H1 (cell line): ENCODE measurements at regions not wholly inside any gene's neighbourhood (a gene's known extent, or its start where the extent isn't known, plus 50 kb on each side); places are given as distances from the start of the nearest gene placed in this dataset.
A peak's percentile ranks its signal among the peaks of the same experiment; 100 is the strongest.

Experiments
- CTCF ChIA-PET: fragments of 300-600 bp; sonication (Branson Sonifier 250); formaldehyde crosslinking; loops from one replicate; lab custom pipeline; 2021; ENCODE audit not compliant: partially characterized antibody; lab: Charles Lee
- POLR2A ChIA-PET: fragments of 300-600 bp; sonication (Branson Sonifier 250); formaldehyde crosslinking; loops from one replicate; lab custom pipeline; 2021; ENCODE audit warnings: inconsistent platforms; ENCODE audit not compliant: partially characterized antibody; lab: Charles Lee
- DNase-seq, 2 experiments: peaks; one replicate each; pipeline versions ENCODE4 v3.0.0 to v3.0.0-alpha.2; 2010 to 2022; ENCODE audit warnings: low spot score in 2 of 2, low read depth in 1 of 2, mixed read lengths in 1 of 2
- FAIRE-seq: peaks from 2 replicates; lab custom pipeline; 2011; peaks lifted over from hg19 to GRCh38; lab: Jason Lieb, UNC
- H2AFZ ChIP-seq: 2 replicates; pipeline ENCODE4 v1.8.1; 2012; ENCODE audit warnings: low read length, inconsistent platforms
- H2AK5ac ChIP-seq: 2 replicates; pipeline ENCODE4 v1.6.1; 2013; ENCODE audit warnings: low read depth, low read length
- H2BK120ac ChIP-seq: replicated peaks from 2 replicates; pipeline ENCODE3; 2013; ENCODE audit warnings: low read depth, low read length, inconsistent platforms
- H2BK12ac ChIP-seq: 2 replicates; pipeline ENCODE4 v1.6.1; 2013; ENCODE audit warnings: low read depth, low read length
- H2BK15ac ChIP-seq: 2 replicates; pipeline ENCODE4 v1.6.1; 2013; ENCODE audit warnings: low read length
- H2BK20ac ChIP-seq: 2 replicates; pipeline ENCODE4 v1.6.1; 2013; ENCODE audit warnings: low read length
- H2BK5ac ChIP-seq: 2 replicates; pipeline ENCODE4 v1.6.1; 2013; ENCODE audit warnings: low read depth, low read length
- H3K14ac ChIP-seq: 2 replicates; pipeline ENCODE4 v1.6.1; 2013; ENCODE audit warnings: inconsistent platforms; ENCODE audit not compliant: insufficient read length
- H3K18ac ChIP-seq: 2 replicates; pipeline ENCODE4 v1.6.1; 2013; ENCODE audit warnings: low read length; ENCODE audit errors: extremely low read depth
- H3K23ac ChIP-seq: 2 replicates; pipeline ENCODE4 v1.6.1; 2013; ENCODE audit warnings: inconsistent platforms; ENCODE audit not compliant: insufficient read length
- H3K23me2 ChIP-seq: 2 replicates; pipeline ENCODE4 v1.6.1; 2013; ENCODE audit warnings: low read depth, low read length
- H3K27ac ChIP-seq: 2 replicates; pipeline ENCODE4 v1.6.1; 2011; ENCODE audit warnings: low read depth, low read length, inconsistent platforms
- H3K27me3 ChIP-seq, 4 experiments: replicated peaks in 1 of 4; 1 replicate in 1 of 4; 2 replicates in 3 of 4; pipeline versions ENCODE4 v1.6.1 to v1.8.1; 2011 to 2013; ENCODE audit warnings: low read length in 3 of 4, mild to moderate bottlenecking in 3 of 4, inconsistent platforms in 2 of 4, mixed read lengths in 2 of 4, moderate library complexity in 1 of 4; ENCODE audit not compliant: control insufficient read depth in 3 of 4, insufficient read depth in 3 of 4; ENCODE audit errors: extremely low read depth in 1 of 4
- H3K36me3 ChIP-seq, 4 experiments: 2 replicates each; pipeline versions ENCODE4 v1.6.1 to v1.8.1; 2011 to 2013; ENCODE audit warnings: mild to moderate bottlenecking in 4 of 4, low read length in 3 of 4, moderate library complexity in 2 of 4, control low read depth in 1 of 4, inconsistent platforms in 1 of 4; ENCODE audit not compliant: insufficient read depth in 4 of 4, control insufficient read depth in 2 of 4
- H3K4ac ChIP-seq: replicated peaks from 2 replicates; pipeline ENCODE3; 2013; ENCODE audit warnings: low read length, low read depth, mixed read lengths, inconsistent platforms; ENCODE audit not compliant: insufficient read length
- H3K4me1 ChIP-seq, 4 experiments: replicated peaks in 1 of 4; 1 replicate in 1 of 4; 2 replicates in 3 of 4; pipeline versions ENCODE4 v1.6.1 to v1.8.1; 2011 to 2013; ENCODE audit warnings: low read length in 3 of 4, inconsistent platforms in 2 of 4, mixed read lengths in 1 of 4; ENCODE audit not compliant: insufficient read depth in 4 of 4, control insufficient read depth in 3 of 4
- H3K4me2 ChIP-seq, 2 experiments: 2 replicates each; pipeline versions ENCODE4 v1.6.1 to v1.8.1; 2011 to 2013; ENCODE audit warnings: low read depth in 2 of 2, low read length in 2 of 2, control low read depth in 1 of 2, inconsistent platforms in 1 of 2, mild to moderate bottlenecking in 1 of 2; ENCODE audit not compliant: insufficient read depth in 1 of 2
- H3K4me3 ChIP-seq, 4 experiments: fragments of 200-600, 300-600 bp in 1 of 4; sonication (generic), shearing (Covaris generic), sonication (Bioruptor Twin) in 1 of 4; 2 replicates each; pipeline versions ENCODE4 v1.5.1 to v1.8.1; 2011 to 2016; ENCODE audit warnings: low read length in 4 of 4, low read depth in 3 of 4, control low read depth in 2 of 4, inconsistent platforms in 2 of 4, mild to moderate bottlenecking in 2 of 4, mixed read lengths in 1 of 4, moderate library complexity in 1 of 4; ENCODE audit not compliant: insufficient read depth in 2 of 4; ENCODE audit errors: extremely low read depth in 1 of 4
- H3K56ac ChIP-seq: replicated peaks from 2 replicates; pipeline ENCODE3; 2013; ENCODE audit warnings: low read depth, mild to moderate bottlenecking, mixed read lengths, low read length, inconsistent platforms; ENCODE audit not compliant: insufficient read length
- H3K79me1 ChIP-seq: 2 replicates; pipeline ENCODE4 v1.6.1; 2013; ENCODE audit warnings: low read depth, low read length, control low read depth
- H3K79me2 ChIP-seq, 2 experiments: 2 replicates each; pipeline versions ENCODE4 v1.6.1 to v1.8.1; 2012 to 2013; ENCODE audit warnings: low read length in 2 of 2, mild to moderate bottlenecking in 2 of 2, inconsistent platforms in 1 of 2; ENCODE audit not compliant: insufficient read depth in 2 of 2, control insufficient read depth in 1 of 2
- H3K9ac ChIP-seq, 4 experiments: replicated peaks in 1 of 4; 1 replicate in 1 of 4; 2 replicates in 3 of 4; pipeline versions ENCODE4 v1.6.1 to v1.8.1; 2011 to 2013; ENCODE audit warnings: low read depth in 3 of 4, low read length in 3 of 4, control low read depth in 2 of 4, mild to moderate bottlenecking in 2 of 4, moderate library complexity in 2 of 4, inconsistent platforms in 1 of 4; ENCODE audit errors: extremely low read depth in 1 of 4
- H3K9me3 ChIP-seq, 2 experiments: 2 replicates each; pipeline versions ENCODE4 v1.6.1 to v1.8.1; 2012 to 2013; ENCODE audit warnings: mild to moderate bottlenecking in 2 of 2, moderate library complexity in 2 of 2, control low read depth in 1 of 2, inconsistent platforms in 1 of 2, low read depth in 1 of 2, low read length in 1 of 2, mixed read lengths in 1 of 2; ENCODE audit not compliant: insufficient read depth in 2 of 2
- H4K20me1 ChIP-seq, 2 experiments: replicated peaks in 1 of 2; 2 replicates each; pipeline versions ENCODE3 to v1.8.1; 2011 to 2013; ENCODE audit warnings: inconsistent platforms in 2 of 2, low read length in 2 of 2, mild to moderate bottlenecking in 1 of 2; ENCODE audit not compliant: insufficient read depth in 2 of 2, control insufficient read depth in 1 of 2
- H4K5ac ChIP-seq: 2 replicates; pipeline ENCODE4 v1.6.1; 2013; ENCODE audit warnings: low read length, low read depth, mixed read lengths, inconsistent platforms; ENCODE audit not compliant: insufficient read length
- H4K8ac ChIP-seq: 2 replicates; pipeline ENCODE4 v1.8.0; 2013; ENCODE audit warnings: mild to moderate bottlenecking, moderate library complexity, low read length, inconsistent platforms; ENCODE audit not compliant: insufficient read depth; ENCODE audit errors: extremely low read depth
- H4K91ac ChIP-seq: replicated peaks from 2 replicates; pipeline ENCODE3; 2013; ENCODE audit warnings: low read length, mixed read lengths, inconsistent platforms; ENCODE audit not compliant: insufficient read length
- CBX8 ChIP-seq: fragments of 300-800, 300-1000 bp; sonication (generic); IDR thresholded peaks from 2 replicates; pipeline ENCODE4 v1.7.1; 2016; ENCODE audit warnings: low read depth, low read length, borderline replicate concordance
- CREB1 ChIP-seq: IDR thresholded peaks from 2 replicates; pipeline ENCODE4 v1.6.1; 2012; ENCODE audit warnings: inconsistent platforms
- E2F6 ChIP-seq: IDR thresholded peaks from 2 replicates; pipeline ENCODE4 v1.6.1; 2012; ENCODE audit warnings: inconsistent platforms
- EGR1 ChIP-seq: IDR thresholded peaks from 2 replicates; pipeline ENCODE4 v1.6.1; 2011; ENCODE audit warnings: low read depth, low read length, borderline replicate concordance
- EZH2 ChIP-seq: fragments of 200-600 bp; sonication (generic); IDR thresholded peaks from 2 replicates; pipeline ENCODE4 v1.7.1; 2012; ENCODE audit warnings: low read depth, mild to moderate bottlenecking, moderate library complexity, low read length, inconsistent platforms; ENCODE audit not compliant: severe bottlenecking
- FOSL1 ChIP-seq: IDR thresholded peaks from 2 replicates; pipeline ENCODE4 v1.6.1; 2011; ENCODE audit warnings: mild to moderate bottlenecking, low read depth, low read length, moderate library complexity; ENCODE audit not compliant: insufficient read depth
- HDAC6 ChIP-seq: IDR thresholded peaks from one replicate; pipeline ENCODE4 v1.7.1; 2012; ENCODE audit warnings: low read depth, mild to moderate bottlenecking, inconsistent platforms, low read length, moderate library complexity
- JUN ChIP-seq: IDR thresholded peaks from 2 replicates; pipeline ENCODE4 v1.6.1; 2011; ENCODE audit warnings: low read depth, mild to moderate bottlenecking, improper control_type of control experiment, low read length
- KDM4A ChIP-seq: IDR thresholded peaks from one replicate; pipeline ENCODE4 v1.7.1; 2012; ENCODE audit warnings: low read depth, mild to moderate bottlenecking, moderate library complexity, low read length, inconsistent platforms; ENCODE audit not compliant: severe bottlenecking
- KDM5A ChIP-seq: fragments of 200-600 bp; IDR thresholded peaks from 2 replicates; pipeline ENCODE4 v1.7.1; 2012; ENCODE audit warnings: mild to moderate bottlenecking, low read length, inconsistent platforms, mixed read lengths
- SIN3A ChIP-seq, 2 experiments: IDR thresholded peaks in 1 of 2; conservative IDR thresholded peaks in 1 of 2; 2 replicates each; pipeline ENCODE4 v1.6.1; 2011 to 2012; ENCODE audit warnings: low read length in 2 of 2, improper control_type of control experiment in 1 of 2, low read depth in 1 of 2, mild to moderate bottlenecking in 1 of 2
- SP1 ChIP-seq: IDR thresholded peaks from 2 replicates; pipeline ENCODE4 v1.6.1; 2011; ENCODE audit warnings: low read depth, low read length
- SP4 ChIP-seq: IDR thresholded peaks from 2 replicates; pipeline ENCODE4 v1.6.1; 2012; ENCODE audit warnings: low read length, inconsistent platforms
- SRF ChIP-seq: IDR thresholded peaks from 2 replicates; pipeline ENCODE4 v1.6.1; 2011; ENCODE audit warnings: mild to moderate bottlenecking, low read depth, low read length, moderate library complexity
- TCF12 ChIP-seq: IDR thresholded peaks from 2 replicates; pipeline ENCODE4 v1.6.1; 2011; ENCODE audit warnings: low read depth, mild to moderate bottlenecking, low read length
- YY1 ChIP-seq: IDR thresholded peaks from 2 replicates; pipeline ENCODE4 v1.6.1; 2011; ENCODE audit warnings: low read depth, mild to moderate bottlenecking, low read length
- WGBS, 2 experiments: shearing (Covaris generic) in 1 of 2; methylation state at CpG; one replicate each; pipeline versions ENCODE4 v1.1.6 to v1.1.7; 2013 to 2015; ENCODE audit warnings: low lambda C conversion rate in 2 of 2, mixed read lengths in 2 of 2, inconsistent platforms in 1 of 2, low coverage in 1 of 2, missing lambda C conversion rate in 1 of 2; ENCODE audit not compliant: insufficient replicate concordance in 2 of 2, insufficient coverage in 1 of 2, insufficient read length in 1 of 2; ENCODE audit errors: extremely low coverage in 1 of 2, missing lambda C conversion rate in 1 of 2; 5-methylcytosine and 5-hydroxymethylcytosine counted together

GRCh38 chr18:22827216-22827615, 105.9 kb upstream of the RBBP8 start:
- Histone ChIP-seq H2AFZ (no peak overlapping the region), H3K4ac (no peak overlapping the region), H3K4me2 (no peak overlapping the region), H4K8ac (no peak overlapping the region), H2AK5ac (no peak overlapping the region), H3K9me3 (no peaks in the 10 kb centered on the region), H3K79me1 (no peaks in the 10 kb centered on the region), H3K23ac (no peak overlapping the region), H3K27me3 (no peaks in the 10 kb centered on the region), H3K18ac (no peak overlapping the region), H4K91ac (no peak overlapping the region), H2BK120ac (no peak overlapping the region), H3K23me2 (no peaks in the 10 kb centered on the region), H3K4me1 (peaks cover 0 to 5% (median 0%) of the 10 kb centered on the region in 4 experiments; a peak in 1 of 7 replicates), H3K36me3 (no peaks in the 10 kb centered on the region), H3K4me3 (no peak overlapping the region), H3K27ac (no peak overlapping the region), H4K20me1 (no peaks in the 10 kb centered on the region), H3K14ac (no peak overlapping the region), H3K56ac (no peak overlapping the region), H3K79me2 (no peaks in the 10 kb centered on the region), H2BK12ac (no peak overlapping the region), H2BK5ac (no peak overlapping the region), H4K5ac (no peak overlapping the region), H2BK20ac (peak overlapping the region; percentile 51; the same call in 1 of the 2 replicates), H2BK15ac (no peak overlapping the region), H3K9ac (no peak overlapping the region)
- no peak for DNase-seq
- CTCF ChIA-PET = no interaction called here
- POLR2A ChIA-PET = no interaction called here
- WGBS, 2 experiments = 96% methylated on average over 3 of the region's 3 CpGs; no CpG with 5 or more reads in 1 of the 2 experiments
- FAIRE-seq = no peak
- TF ChIP-seq YY1 (no peak), JUN (no peak), HDAC6 (no peak), EGR1 (no peak), CREB1 (no peak), FOSL1 (no peak), E2F6 (no peak), CBX8 (no peak), SIN3A (conservative IDR thresholded peaks at IDR 0.05 in 1 of 2, IDR thresholded peaks at IDR 0.05 in 1 of 2; ENCODE audit: low read depth in 1 of 2, low read length in 2 of 2) (no peak), SRF (no peak), KDM4A (no peak), KDM5A (no peak), TCF12 (no peak), SP1 (no peak), EZH2 (no peak), SP4 (no peak)
